Hepatocyte (in vitro differentiated cells): ENCODE measurements at regions not wholly inside any gene's neighbourhood (a gene's known extent, or its start where the extent isn't known, plus 50 kb on each side); places are given as distances from the start of the nearest gene placed in this dataset.

ENCODE experiments used
- DNase-seq: peaks from one replicate; pipeline ENCODE4 v3.0.0-alpha.2; 2016; ENCODE audit warnings: low spot score
- H2AFZ ChIP-seq: fragments of 200-600 bp; sonication (generic); 2 replicates; pipeline ENCODE4 v1.6.0; 2016; ENCODE audit warnings: antibody characterized with exemption, mild to moderate bottlenecking
- H3K27ac ChIP-seq: fragments of 200-600 bp; sonication (generic); 2 replicates; pipeline ENCODE4 v1.5.1; 2016; ENCODE audit warnings: mild to moderate bottlenecking
- H3K27me3 ChIP-seq: fragments of 200-600 bp; sonication (generic); 2 replicates; pipeline ENCODE4 v1.6.1; 2016
- H3K36me3 ChIP-seq: fragments of 200-600 bp; sonication (generic); replicated peaks from 2 replicates; pipeline ENCODE4 v1.5.1; 2016; ENCODE audit warnings: low read depth; ENCODE audit not compliant: insufficient read depth
- H3K4me1 ChIP-seq: fragments of 200-600 bp; sonication (generic); 2 replicates; pipeline ENCODE4 v1.5.1; 2016; ENCODE audit warnings: mild to moderate bottlenecking, moderate library complexity; ENCODE audit not compliant: insufficient read depth
- H3K4me2 ChIP-seq: fragments of 200-600 bp; sonication (generic); 2 replicates; pipeline ENCODE4 v1.6.0; 2016
- H3K4me3 ChIP-seq: fragments of 200-600 bp; sonication (generic); 2 replicates; pipeline ENCODE4 v1.5.1; 2016; ENCODE audit warnings: mild to moderate bottlenecking
- H3K79me2 ChIP-seq: fragments of 200-600 bp; sonication (generic); 2 replicates; pipeline ENCODE4 v1.6.0; 2017; ENCODE audit warnings: mild to moderate bottlenecking
- H3K9me2 ChIP-seq: fragments of 200-600 bp; sonication (generic); replicated peaks from 2 replicates; pipeline ENCODE4 v1.6.0; 2017; ENCODE audit warnings: mild to moderate bottlenecking; ENCODE audit not compliant: insufficient read depth
- H3K9me3 ChIP-seq: fragments of 200-600 bp; sonication (generic); 2 replicates; pipeline ENCODE4 v1.5.1; 2016; ENCODE audit warnings: low read depth, mild to moderate bottlenecking
- H4K20me1 ChIP-seq: fragments of 200-600 bp; sonication (generic); 2 replicates; pipeline ENCODE4 v1.6.0; 2016; ENCODE audit warnings: mild to moderate bottlenecking; ENCODE audit not compliant: insufficient read depth, poor library complexity, severe bottlenecking
- EZH2 ChIP-seq: fragments of 200-600 bp; sonication (generic); IDR thresholded peaks from 2 replicates; pipeline ENCODE4 v1.6.1; 2016; ENCODE audit warnings: antibody characterized with exemption, mild to moderate bottlenecking, borderline replicate concordance
- EZH2phosphoT487 ChIP-seq: fragments of 200-600 bp; sonication (generic); IDR thresholded peaks from one replicate; pipeline ENCODE4 v1.6.1; 2018; ENCODE audit warnings: antibody characterized with exemption, mild to moderate bottlenecking, low read depth, moderate library complexity; ENCODE audit not compliant: unreplicated experiment, severe bottlenecking
- WGBS: methylation state at CpG from one replicate; pipeline ENCODE4 v1.1.6; 2016; ENCODE audit warnings: low lambda C conversion rate; ENCODE audit errors: missing lambda C conversion rate; 5-methylcytosine and 5-hydroxymethylcytosine counted together
- TF ChIP-seq, protein P1 (sequence below): fragments of 200-600 bp; sonication (generic); IDR thresholded peaks from 2 replicates; pipeline ENCODE4 v1.5.1; 2016; ENCODE audit warnings: antibody characterized with exemption, mild to moderate bottlenecking; ENCODE audit not compliant: poor library complexity

- Histone ChIP-seq H3K27ac (no peak overlapping the region), H3K4me3 (no peak overlapping the region), H2AFZ (no peak overlapping the region), H3K4me2 (no peak overlapping the region), H3K36me3 (no peaks in the 10 kb centered on the region), H4K20me1 (no peaks in the 10 kb centered on the region), H3K79me2 (no peaks in the 10 kb centered on the region), H3K9me3 (no peaks in the 10 kb centered on the region), H3K27me3 (no peaks in the 10 kb centered on the region), H3K4me1 (no peaks in the 10 kb centered on the region), H3K9me2 (no peaks in the 10 kb centered on the region)
- 80% methylated on average over 4 of the region's 4 CpGs for WGBS
- no peak for DNase-seq
- no peak for TF ChIP-seq EZH2phosphoT487
- TF ChIP-seq, protein P1, sequence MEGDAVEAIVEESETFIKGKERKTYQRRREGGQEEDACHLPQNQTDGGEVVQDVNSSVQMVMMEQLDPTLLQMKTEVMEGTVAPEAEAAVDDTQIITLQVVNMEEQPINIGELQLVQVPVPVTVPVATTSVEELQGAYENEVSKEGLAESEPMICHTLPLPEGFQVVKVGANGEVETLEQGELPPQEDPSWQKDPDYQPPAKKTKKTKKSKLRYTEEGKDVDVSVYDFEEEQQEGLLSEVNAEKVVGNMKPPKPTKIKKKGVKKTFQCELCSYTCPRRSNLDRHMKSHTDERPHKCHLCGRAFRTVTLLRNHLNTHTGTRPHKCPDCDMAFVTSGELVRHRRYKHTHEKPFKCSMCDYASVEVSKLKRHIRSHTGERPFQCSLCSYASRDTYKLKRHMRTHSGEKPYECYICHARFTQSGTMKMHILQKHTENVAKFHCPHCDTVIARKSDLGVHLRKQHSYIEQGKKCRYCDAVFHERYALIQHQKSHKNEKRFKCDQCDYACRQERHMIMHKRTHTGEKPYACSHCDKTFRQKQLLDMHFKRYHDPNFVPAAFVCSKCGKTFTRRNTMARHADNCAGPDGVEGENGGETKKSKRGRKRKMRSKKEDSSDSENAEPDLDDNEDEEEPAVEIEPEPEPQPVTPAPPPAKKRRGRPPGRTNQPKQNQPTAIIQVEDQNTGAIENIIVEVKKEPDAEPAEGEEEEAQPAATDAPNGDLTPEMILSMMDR: no peak
- no peak for TF ChIP-seq EZH2
Observed at GRCh38 chr6:126747728-126748540, 370.5 kb upstream of the RSPO3 start.

DNA sequence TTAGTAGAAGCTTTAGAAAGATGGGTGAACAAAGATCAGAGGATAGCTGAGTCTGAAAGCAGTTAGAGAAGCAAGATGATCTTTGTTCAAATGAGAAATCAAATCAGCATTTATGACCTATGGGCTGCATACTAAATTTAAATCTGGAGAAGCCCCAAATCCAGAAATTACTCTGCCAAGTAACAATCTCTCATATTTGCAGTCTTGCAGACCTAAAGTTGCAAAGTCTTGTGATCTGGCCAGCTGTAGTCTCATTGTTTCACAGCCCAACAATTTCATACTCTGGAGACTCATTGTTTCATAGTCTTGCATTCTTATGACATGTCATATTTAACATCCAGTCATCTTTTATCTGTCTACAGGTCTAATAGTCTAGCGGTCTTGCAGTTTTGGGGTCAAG lies 364.9 kb upstream of the RSPO3 start:
- H3K4me3 ChIP-seq: no peak overlapping the region
- H3K9me3 ChIP-seq: no peaks in the 10 kb centered on the region
- no peaks in the 10 kb centered on the region for H3K9me2 ChIP-seq
- H2AFZ ChIP-seq: no peak overlapping the region
- H3K27me3 ChIP-seq: no peaks in the 10 kb centered on the region
- H3K79me2 ChIP-seq: no peaks in the 10 kb centered on the region
- no peaks in the 10 kb centered on the region for H3K36me3 ChIP-seq
- H3K4me1 ChIP-seq: no peaks in the 10 kb centered on the region
- H3K27ac ChIP-seq: no peak overlapping the region
- 100% methylated on average over 1 of the region's 1 CpG for WGBS
- TF ChIP-seq EZH2 (no peak), EZH2phosphoT487 (no peak)
- TF ChIP-seq, protein P1: no peak
- no peak overlapping the region for H3K4me2 ChIP-seq
- DNase-seq: no peak
- no peaks in the 10 kb centered on the region for H4K20me1 ChIP-seq

GRCh38 chr6:126761854-126762253 lies 356.6 kb upstream of the RSPO3 start:
- no peak for TF ChIP-seq EZH2phosphoT487
- TF ChIP-seq EZH2: no peak
- TF ChIP-seq, protein P1: no peak
- H3K9me3 ChIP-seq: no peaks in the 10 kb centered on the region
- no peaks in the 10 kb centered on the region for H3K9me2 ChIP-seq
- H3K4me3 ChIP-seq: no peak overlapping the region
- H3K27me3 ChIP-seq: no peaks in the 10 kb centered on the region
- no peaks in the 10 kb centered on the region for H3K79me2 ChIP-seq
- no peak for DNase-seq
- H3K4me2 ChIP-seq: no peak overlapping the region
- H3K36me3 ChIP-seq: no peaks in the 10 kb centered on the region
- no peaks in the 10 kb centered on the region for H3K4me1 ChIP-seq
- no peak overlapping the region for H3K27ac ChIP-seq
- 78% methylated on average over 3 of the region's 3 CpGs for WGBS
- no peak overlapping the region for H2AFZ ChIP-seq
- no peaks in the 10 kb centered on the region for H4K20me1 ChIP-seq
